GM12875 (cell line): ENCODE measurements at regions not wholly inside any gene's neighbourhood (a gene's known extent, or its start where the extent isn't known, plus 50 kb on each side); places are given as distances from the start of the nearest gene placed in this dataset.
"Not testable (repeated sequence)": the region's sequence is repeated elsewhere in the genome, so short reads cannot be mapped to it uniquely, and the experiment has no call there.

Experiments
- H3K4me3 ChIP-seq: one replicate; pipeline ENCODE4 v1.5.1; 2011; ENCODE audit warnings: low read depth, low read length, control low read depth
- CTCF ChIP-seq: IDR thresholded peaks from 2 replicates; pipeline ENCODE4 v1.5.1; 2011; ENCODE audit warnings: low read depth, mild to moderate bottlenecking, control low read depth, inconsistent platforms, low read length, moderate library complexity, borderline replicate concordance; ENCODE audit not compliant: insufficient read depth

DNA sequence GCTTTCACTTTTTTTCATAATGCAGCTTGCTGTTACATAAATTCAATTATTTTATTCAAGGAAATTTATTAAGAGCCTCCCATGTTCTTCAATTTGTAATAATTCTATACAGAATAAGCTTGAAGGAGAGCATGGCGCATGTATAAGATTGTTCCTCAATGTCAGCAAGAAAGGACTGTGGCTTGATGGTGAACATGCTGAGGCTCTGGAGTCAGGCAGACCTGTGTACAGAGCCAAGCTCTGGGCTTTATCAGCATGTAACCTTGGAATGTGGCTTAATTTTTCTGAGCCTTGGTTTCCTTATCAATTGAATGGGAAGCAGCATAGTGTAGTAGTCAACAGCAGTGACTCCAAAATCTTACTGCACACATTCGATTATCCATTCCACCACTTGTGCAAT, 92.4 kb downstream of the JRKL start:
- no peak overlapping the region for H3K4me3 ChIP-seq
- TF ChIP-seq CTCF, result no peak

DNA sequence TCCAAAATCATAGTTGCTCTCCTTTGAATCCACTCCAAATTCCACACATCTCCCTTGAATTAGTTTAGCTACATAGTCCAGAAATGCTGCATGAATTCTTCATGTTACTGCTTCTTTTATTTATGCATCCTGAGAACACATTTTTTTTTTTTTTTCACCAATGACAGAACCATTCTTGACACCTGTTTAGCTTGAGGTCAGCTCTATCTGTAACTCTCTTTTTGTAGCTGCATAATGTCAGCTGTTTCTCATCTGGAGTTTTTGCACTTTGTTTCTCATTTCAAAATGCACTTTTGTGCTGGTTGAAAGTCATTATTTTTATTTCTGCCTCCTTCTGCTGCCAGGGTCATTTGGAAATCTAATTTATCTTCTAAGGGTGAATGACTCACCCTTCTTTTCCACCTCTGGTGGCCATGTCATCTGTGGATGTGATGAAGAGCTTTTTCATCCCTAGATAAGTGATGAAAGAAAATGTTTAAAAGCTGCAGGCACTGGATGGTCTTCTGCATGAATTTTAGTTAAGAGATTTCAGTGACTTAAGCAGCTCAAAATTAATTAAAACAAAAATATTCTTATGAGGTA, 93.7 kb downstream of the JRKL start:
- no peak for TF ChIP-seq CTCF
- no peak overlapping the region for H3K4me3 ChIP-seq

GRCh38 chr11:96484361-96484760, 94.5 kb downstream of the JRKL start:
- no peak for TF ChIP-seq CTCF
- H3K4me3 ChIP-seq, result no peak overlapping the region

DNA sequence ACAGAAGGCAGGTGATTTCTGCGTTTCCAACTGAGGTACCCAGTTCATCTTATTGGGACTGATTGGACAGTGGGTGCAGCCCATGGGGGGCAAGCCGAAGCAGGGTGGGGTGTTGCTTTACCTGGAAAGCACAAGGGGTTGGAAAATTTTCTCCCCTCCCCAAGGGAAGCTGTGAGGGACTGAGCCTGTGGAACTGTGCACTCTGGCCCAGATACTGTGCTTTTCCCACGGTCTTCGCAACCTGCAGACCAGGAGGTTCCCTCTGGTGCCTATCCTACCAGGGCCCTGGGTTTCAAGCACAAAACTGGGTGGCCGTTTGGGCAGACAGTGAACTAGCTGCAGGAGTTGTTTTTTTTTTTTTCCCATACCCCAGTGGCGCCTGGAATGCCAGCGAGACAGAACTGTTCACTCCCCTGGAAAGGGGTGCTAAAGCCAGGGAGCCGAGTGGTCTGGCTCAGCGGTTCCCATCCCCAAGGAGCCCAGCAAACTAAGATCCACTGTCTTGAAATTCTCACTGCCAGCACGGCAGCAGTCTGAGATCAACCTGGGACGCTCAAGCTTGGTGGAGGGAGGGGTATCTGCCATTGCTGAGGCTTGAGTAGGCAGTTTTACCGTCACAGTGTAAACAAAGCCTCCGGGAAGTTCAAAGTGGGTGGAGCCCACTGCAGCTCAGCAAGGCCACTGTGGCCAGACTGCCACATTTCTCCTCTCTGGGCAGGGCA, 97.2 kb downstream of the JRKL start:
- no peak for TF ChIP-seq CTCF
- H3K4me3 ChIP-seq, result no peak overlapping the region

- not testable (repeated sequence) for H3K4me3 ChIP-seq
These were observed 99.1 kb downstream of the JRKL start for GRCh38 chr11:96488911-96489310.

DNA sequence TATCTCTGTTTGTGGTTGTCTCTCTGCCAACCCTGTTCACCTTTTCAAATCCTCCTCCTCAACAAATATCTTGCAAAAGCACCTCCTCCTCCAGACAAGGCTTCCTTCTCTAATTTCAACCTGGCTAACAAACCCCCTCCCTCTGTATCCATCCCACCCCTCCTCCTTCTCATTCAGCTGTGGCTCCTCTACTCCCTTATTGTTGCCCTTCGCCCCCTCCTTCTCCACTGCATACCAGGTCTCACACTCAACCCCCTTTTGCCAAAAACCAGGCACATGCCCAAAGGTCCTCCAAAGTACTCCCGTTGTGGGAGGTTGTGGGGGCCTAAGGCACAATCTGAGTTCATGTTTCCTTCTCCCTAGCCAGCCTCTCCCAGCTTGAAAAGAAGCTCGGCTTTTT, 110.6 kb downstream of the JRKL start:
- no peak overlapping the region for H3K4me3 ChIP-seq
- TF ChIP-seq CTCF, result no peak

DNA sequence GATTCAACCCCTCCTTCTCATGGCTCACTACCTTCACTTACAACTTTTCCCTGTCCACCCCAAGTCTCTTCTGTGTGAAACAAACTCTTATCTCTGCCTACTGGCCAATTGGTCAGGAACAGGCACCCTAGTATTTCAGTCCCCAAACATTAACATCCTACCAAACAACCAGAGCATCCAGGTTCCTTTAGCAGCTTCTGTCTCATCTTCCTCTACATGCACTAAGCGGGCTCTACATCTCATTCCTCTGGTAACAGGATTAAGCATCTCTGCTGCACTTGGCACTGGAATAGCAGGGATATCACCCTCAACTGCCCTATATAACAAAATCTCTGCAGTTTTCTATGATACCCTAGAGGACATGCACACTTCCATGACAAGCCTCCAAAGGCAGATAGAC, 116.2 kb downstream of the JRKL start:
- H3K4me3 ChIP-seq, result no peak overlapping the region
- no peak for TF ChIP-seq CTCF

GRCh38 chr11:96506953-96507354, 117.1 kb downstream of the JRKL start:
- H3K4me3 ChIP-seq, result no peak overlapping the region
- TF ChIP-seq CTCF, result no peak
